GM21528 (cell line): ENCODE measurements at regions not wholly inside any gene's neighbourhood (a gene's known extent, or its start where the extent isn't known, plus 50 kb on each side); places are given as distances from the start of the nearest gene placed in this dataset.

ENCODE experiments used
- ATAC-seq: cut with Tn5 transposase; IDR thresholded peaks from one replicate; pipeline ENCODE4 v1.9.1; 2021; ENCODE audit warnings: mild to moderate bottlenecking, moderate library complexity; ENCODE audit not compliant: unreplicated experiment, low FRiP score

DNA sequence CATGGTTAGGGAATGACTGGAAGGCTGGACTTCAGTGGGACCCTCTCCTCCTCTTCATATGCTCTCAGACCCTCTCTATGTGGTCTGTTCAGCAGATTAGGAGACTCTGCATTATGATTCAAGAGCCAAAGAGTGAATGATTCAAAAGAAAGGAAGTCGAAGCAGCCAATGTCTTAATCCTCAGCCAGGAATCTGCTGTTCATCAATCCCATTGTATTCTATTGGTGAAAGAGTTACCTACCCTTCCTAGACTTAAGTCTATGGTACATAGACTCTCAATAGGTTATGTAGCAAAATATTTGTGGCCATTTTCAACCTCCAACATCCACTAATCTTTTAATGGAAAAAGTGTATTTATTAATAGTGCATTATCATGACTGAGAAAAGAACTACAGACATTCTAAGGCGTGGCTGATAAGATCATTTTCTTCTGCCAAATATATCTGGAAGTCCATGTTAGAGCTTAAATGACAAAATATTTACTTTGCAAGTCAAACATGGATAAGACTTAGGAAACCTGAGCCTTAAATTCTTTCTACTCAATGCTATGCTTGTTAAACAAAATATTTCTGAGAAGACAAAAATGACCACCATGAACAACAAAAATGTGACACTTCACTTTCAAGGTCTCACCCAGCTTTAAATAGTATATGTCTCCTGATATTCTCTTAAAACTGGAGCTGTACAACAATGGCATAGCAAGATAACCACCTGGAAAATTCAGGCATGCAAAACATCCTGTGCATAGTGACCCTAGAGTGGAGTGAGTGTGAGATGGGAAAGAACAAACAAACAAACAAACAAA is 1100.6 kb downstream of the GALC start:
- ATAC-seq = no peak

DNA sequence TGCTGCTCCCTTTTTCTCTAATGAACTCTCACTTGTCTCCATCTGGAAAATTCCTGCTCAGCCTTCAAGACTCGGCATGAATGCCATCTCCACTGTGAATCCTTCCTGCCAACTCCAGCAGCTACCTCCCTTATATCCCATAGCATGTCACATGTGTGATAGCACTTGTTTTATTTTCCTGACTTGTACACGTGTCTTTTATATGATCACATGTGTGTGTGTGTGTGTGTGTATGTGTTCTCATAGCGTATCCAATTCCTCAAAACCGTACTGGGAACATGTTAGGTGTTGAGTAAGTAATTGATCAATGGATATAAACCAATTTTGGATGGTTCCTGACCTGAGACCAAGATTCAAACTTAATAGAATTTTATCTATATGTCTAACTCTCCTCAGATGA is 1107.7 kb downstream of the GALC start:
- ATAC-seq = no peak

DNA sequence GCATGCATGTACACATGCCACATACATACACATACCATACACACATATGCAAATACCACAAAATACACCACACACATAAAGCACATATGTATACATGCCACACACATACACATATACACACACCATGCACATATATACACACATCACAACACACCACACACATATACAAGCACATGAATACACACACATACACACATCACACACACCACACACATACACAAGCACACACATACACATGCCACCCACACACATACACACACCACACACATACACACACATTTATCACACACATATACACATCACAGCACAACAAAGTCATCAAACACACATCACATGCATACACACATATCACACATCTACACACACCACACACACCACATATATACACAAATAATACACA is 1108.5 kb downstream of the GALC start:
- ATAC-seq = no peak

DNA sequence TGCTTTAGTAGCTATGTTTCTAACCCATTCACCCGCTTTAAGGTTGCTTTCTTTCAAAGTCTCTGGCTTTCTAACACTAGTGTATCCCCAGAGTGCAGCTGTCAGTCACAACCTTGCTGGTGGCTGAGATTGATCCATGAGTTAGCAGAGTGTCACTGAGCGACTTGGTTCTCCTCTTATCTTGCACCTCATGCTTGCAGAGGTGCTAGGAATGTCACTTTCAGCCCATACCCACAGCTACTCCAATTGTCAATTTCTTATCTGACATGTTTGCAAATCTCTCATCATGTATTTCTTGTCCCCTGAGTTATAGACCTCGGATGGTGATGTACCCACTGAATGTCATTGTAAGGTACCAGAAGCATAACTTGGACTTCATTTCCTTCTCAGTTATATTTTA is 1110.2 kb downstream of the GALC start:
- ATAC-seq = no peak

DNA sequence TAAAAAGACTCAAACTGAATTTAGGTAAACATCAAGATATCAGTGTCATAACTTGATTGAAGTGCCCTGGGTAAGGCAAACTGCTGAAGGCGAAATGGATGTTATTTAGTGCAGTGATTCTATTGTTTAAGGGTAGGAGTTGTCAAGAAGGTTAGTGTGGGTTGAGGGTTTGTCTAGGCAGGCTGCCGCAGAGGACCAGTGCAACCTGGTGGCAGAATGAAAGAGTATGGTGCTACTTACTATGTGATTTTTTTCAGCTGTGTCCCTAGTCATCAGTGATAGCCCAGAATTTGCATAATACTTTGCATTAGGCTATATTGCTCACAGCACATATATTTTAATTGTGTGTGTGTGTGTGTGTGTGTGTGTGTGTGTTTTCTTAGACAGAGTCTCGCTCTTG is 1127.0 kb downstream of the GALC start:
- ATAC-seq = no peak

DNA sequence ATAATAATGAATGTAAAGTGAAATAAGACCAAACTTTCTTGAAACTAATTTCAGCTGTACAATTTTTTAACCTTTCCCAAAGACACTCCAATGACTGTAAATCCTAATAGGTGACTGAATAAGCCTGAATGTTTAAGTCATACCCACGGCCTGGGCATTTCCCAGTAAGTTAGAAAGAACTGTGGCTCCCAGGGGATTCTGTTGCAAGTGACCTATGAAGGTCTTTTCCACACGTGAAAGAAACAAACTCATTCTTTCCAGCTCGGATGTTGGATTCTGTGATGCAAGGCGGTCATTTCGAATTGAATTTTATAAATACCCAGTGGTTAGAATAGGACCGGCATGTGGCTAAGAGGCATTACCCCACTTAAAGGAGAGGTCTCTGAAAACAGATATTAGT is 1134.4 kb downstream of the GALC start:
- no peak for ATAC-seq

DNA sequence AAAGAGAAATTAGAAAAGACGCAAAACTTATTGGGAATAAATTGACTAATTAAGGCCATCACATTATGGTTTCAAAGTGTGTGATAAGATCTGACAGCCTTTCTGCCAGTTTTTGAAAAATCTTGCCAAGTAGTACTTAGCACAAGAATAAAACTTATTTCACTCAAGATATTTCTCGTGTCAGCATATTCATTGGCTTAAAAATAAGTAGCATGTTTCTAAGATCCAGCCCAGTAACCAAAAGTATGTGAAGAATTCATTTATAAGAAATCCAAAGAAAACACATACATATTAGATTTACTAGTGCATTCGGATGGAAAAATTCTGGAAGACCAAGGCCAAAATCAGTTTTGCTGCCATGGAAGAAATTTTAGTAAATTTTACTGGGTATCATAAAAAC is 1135.0 kb downstream of the GALC start:
- ATAC-seq = no peak

DNA sequence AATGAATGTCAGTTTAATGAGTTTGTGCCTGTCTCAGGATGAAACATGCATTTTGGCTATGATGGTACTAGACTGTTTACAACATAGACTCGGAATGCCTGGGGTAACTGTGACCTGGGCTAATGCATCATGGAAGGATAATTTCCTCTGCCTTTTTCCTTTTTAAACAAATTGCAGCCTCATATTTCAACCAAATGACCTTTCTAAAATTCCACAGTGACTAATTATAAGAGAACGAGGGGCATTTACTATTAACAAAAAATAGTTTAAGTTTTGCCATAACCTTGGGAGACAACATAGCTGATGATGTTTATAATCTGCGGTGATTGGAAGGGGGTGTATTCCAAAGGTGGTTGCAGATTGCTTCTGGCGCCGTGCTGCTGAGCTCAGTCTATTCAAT is 1140.5 kb downstream of the GALC start:
- ATAC-seq = no peak

DNA sequence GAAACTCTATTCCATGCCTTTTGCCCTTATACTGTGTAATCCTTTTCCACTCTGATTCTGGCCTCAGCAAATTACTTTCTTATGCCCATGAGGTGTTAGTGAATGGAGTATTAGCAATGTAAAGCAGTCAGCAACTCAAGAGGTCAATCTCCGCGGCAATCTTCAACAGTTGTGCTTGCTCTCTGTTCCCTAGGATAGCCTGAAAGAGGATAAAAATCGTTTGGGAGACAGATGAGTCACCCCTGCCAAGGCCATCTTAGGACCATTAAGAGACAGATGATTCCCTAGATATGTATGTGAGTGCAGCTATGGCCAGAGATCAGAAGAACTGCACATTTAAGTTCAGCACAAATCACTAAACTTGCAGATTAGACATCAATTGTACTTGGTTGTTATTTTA is 1145.8 kb downstream of the GALC start:
- no peak for ATAC-seq

DNA sequence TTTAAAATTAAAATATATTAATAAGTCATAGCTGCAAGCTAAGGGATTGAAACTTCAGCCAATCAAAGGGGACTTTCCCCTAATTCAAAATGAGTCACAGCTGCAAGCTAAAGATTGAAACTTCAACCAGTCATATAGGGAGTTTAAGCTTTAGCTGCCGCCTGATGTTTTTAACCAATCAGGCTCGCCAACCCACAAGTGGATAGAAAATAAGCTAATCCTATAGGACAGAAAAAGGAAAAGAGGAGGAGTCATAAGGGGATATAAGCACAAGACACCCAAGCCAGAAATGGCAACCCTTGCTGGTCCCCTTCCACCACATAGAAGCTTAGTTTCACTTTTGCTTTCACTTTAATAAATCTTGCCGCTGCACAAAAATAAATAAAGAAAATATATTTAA is 1154.6 kb downstream of the GALC start:
- no peak for ATAC-seq

DNA sequence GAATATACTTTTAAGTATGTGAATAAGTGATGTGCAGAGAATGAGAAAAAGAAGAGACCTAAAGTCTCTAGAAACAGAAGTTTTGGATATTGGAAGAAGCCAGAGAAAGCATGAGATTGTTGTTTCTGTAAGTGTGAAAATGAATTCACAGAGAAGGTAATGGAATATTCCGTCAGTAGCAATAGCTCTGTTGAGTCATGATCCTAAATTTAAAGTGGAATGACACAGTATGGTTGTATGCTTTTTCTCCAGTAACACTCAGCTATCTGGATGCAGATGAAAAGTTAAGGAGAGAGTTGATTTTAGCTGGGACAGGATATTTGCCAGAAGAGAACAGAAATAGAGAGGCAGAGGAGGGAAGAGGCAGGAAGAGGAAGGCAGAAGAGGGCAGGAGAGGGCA is 1166.3 kb downstream of the GALC start:
- ATAC-seq = no peak

DNA sequence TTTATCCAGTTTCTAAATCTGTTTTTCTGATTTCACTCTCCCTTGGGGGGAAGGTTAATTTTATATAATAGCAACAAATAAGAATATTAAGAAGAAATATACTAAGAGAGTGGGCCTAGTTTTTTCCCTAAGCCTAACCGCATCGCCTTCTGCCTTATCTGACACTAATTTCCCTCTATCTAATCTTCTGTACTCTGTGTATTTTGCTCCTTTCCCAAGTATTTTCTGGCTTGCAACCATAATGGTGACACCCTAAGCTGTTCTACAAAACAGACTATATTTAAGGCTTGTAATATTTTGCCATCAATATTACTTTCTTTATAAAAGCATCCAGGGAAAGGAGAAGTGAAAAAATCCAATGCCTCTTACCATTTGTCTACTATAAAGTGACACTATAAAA is 1168.8 kb downstream of the GALC start:
- ATAC-seq = no peak

DNA sequence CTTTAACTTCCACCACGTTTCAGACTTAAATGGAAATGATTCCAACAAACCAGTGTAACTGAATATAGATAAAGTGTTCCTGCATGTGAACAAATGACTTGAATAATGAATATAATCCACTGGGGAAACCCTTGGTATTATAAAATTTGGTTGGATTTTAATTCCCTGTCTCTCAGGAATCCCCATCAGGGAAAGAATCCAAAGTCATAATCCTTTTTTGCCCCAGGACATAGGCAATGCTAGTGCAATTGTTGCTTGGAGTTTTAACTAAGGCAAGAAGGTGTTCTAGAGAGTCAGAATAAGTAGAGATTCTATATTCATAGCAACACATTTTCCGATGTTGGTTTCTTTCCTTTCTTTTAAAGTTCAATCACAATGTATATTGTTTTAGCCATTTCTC is 1169.4 kb downstream of the GALC start:
- ATAC-seq = no peak

DNA sequence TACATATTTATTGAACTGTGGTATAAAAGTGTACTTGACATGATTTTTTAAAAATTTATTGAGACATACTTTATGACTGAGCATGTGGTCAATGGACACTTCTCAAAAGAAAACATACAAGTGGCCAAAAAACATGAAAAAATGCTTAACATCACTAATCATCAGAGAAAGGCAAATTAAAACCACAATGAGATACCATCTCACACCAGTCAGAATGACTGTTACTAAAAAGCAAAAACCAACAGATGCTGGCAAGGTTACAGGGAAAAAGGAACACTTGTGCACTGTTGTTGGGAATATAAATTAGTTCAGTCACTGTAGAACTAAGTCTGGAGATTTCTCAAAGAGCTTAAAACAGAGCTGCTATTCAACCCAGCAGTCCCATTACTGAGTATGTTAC is 1177.6 kb downstream of the GALC start:
- ATAC-seq = no peak

DNA sequence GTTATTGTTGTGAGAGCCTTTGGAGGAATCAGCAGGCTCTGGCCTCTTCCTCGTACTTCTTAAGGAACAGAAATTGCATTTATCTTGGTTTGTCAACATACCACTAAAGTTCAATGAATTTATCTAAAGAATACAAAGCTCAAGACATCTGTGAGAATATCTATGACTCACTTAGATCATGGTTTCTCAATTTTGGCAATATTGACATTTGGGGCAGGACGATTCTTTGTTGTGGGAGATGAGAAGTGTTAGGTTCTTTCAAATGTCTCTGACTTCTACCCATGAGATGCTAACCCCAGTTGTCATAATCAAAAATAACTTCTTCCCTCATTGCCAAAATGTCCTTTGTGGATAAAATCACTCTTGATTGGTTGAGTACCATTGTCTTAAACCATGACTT is 1190.3 kb downstream of the GALC start:
- no peak for ATAC-seq

DNA sequence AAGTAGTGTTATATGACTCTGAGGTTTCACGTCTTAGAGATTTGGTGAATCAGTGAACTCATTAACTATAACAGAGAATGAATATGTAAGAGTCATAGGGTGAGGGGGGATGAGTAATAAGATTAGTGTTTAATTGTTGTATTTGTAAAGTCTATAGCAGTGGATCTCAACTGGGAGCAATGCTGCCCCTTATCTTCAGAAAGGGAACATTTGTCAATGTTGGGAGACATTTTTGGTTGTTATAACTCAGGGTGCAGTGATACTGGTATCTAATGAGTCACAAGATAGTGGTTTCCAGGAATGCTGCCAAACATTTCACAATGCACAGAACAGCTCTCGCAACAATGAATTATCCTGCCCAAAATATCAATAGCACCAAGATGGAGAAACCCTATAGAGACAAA is 1193.7 kb downstream of the GALC start:
- ATAC-seq = no peak

DNA sequence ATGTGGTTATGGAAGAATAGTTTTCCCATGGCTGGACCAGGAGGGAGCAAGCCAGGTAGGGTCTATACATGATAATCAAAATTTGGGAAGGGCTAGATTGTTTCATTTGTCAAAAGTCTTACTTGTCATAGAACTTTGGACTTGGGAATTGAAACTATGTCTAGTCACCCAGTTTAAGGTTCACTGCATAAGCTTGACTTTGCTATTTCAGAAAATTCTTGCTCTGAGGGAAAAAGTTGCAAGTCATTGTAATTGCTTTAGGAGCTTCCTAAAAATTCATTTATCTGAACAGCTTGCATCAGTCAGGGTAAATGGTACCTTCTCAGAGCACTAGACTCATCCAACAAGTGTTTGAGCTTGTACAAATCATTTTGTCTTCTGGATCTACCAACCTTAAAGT is 1194.7 kb downstream of the GALC start:
- no peak for ATAC-seq

DNA sequence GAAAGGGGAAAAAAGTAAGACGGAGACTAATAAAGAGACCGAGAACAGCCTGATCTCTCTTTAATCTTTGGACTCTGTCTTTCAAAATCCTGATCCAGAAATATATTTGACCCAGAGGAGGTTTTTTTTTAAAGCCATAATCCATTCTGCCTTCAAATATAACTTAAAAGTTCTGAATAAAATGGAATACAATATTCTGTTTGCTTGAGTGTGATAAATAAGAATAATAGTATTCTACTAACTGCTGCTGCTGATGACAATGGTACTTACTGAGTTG is 1196.0 kb downstream of the GALC start:
- ATAC-seq = no peak

DNA sequence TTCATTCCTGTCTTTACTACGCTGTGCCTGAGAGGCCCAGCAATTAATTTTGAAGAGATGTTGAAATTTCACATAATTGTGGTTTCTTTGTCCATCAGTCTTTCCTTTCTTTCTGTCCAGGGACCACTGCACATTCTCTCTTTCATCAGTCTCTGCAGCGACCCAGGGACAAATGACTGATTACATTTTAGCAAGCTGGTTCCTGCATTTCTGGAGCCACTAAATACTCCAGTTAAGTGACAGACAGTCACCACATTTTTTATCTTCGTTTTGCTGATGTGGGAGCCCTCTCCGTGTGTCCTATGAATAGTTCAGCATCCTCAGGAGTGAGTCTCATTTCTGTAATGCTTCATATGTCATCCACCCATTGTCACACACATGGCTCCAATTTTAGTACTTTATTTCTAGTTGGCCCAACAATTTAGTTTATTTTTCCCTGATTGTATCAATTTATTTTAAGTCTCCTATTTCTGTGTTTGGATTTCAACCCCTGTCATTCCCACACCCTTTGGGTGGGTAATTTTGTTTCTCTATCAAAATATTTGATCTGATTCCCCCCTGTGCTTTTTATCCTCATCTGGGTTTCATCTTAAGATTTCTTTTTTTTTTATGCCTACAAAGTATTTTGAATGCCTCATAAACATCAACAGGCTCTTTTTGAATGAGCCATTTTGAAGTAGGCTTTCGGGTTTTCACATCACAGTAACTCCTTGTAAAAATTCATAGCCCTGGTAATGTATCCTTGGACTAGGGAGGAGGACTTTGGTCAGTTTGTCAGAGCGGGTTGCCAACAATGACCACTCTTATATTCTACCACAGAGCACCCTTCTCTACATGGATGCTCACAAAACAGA is 1196.5 kb downstream of the GALC start:
- ATAC-seq = no peak

DNA sequence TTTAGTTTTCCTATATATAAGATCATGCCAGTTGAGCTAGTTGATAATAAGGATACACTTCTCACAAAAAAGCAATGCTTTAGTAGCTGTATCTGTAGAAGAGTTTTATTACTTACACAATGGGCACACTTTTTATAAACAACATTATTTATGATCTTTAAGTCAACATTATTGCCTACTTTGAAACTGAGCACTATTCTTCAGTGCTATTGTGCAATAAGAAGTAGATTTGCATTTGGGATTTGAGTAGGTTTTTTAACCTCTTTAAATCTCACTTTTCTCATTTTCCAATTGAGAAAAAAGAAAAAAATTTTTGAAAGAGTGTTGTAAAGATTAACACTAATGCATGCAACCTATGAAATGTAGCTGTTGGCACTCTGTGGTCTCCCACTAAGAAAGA is 1198.3 kb downstream of the GALC start:
- ATAC-seq = no peak

DNA sequence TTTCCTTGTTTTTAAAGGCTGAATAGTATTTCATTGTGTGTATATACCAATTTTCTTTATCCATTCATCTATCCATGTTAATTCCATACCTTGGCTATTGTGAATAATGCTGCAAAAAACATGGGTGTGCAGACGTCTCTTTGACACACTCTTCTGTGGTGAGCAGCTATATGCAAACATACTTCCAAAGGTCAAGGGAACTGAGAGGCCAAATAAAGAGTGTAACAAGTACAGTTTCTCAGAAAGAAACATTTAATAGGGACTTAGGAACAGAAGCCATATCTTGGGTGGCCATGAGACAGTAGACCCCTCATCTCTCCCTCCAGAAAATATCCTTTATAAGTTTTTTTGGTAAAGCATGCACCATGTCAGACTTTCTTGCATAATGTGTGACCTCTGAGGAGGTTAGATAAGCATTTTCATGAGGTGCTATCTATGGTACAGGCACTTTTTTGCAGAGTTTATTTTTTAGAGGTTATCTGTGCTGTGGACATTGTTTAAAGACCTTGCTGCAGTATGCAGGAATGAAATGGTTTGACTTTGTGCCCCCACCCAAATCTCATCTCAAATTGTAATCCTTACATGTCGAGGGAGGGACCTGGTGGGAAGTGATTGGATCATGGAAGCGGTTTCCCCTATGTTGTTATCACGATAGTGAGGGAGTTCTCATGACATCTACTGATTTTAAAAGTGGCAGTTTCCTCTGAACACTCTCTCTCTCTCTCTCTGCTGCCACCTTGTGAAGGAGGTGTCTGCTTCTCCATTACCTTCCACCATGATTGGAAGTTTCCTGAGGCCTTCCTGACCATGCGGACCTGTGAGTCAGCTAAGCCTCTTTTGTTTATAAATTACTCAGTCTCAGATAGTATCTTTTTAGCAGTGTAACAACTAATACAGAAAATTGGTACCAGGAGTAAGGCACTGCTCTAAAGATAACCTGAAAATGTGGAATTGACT is 1202.3 kb downstream of the GALC start:
- ATAC-seq = no peak
